PC-9 (cell line): ENCODE measurements at regions not wholly inside any gene's neighbourhood (a gene's known extent, or its start where the extent isn't known, plus 50 kb on each side); places are given as distances from the start of the nearest gene placed in this dataset.

Experiments used
- BruUV-seq: library from RNA; stranded (reverse); fragments of 400-500 nt; replicated peaks from 2 replicates; lab custom pipeline; 2021; lab: Mats Ljungman, UMichigan
- CTCF ChIA-PET: fragments of 300-600 bp; sonication (Branson Sonifier 250); formaldehyde crosslinking; loops from one replicate; lab custom pipeline; 2022; ENCODE audit warnings: antibody characterized with exemption; lab: Charles Lee
- POLR2A ChIA-PET: fragments of 300-600 bp; sonication (Branson Sonifier 250); formaldehyde crosslinking; loops from one replicate; lab custom pipeline; 2022; ENCODE audit warnings: antibody characterized with exemption; ENCODE audit not compliant: unreplicated experiment; lab: Charles Lee
- DNase-seq, 2 experiments: peaks; one replicate each; pipeline versions ENCODE4 v3.0.0 to v3.0.0-alpha.2; 2015 to 2022; ENCODE audit warnings: mixed read lengths in 1 of 2
- H2AFZ ChIP-seq: fragments of 200-600 bp; sonication (generic); 2 replicates; pipeline ENCODE4 v1.8.1; 2017; ENCODE audit warnings: antibody characterized with exemption
- H3F3A ChIP-seq: fragments of 200-600 bp; sonication (generic); 2 replicates; pipeline ENCODE4 v1.8.1; 2017; ENCODE audit warnings: antibody characterized with exemption, mild to moderate bottlenecking, low read depth; ENCODE audit not compliant: insufficient read depth
- H3K27ac ChIP-seq: fragments of 200-600 bp; sonication (generic); 2 replicates; pipeline ENCODE4 v1.6.1; 2016; ENCODE audit warnings: mixed run types
- H3K27me3 ChIP-seq: fragments of 200-600 bp; sonication (generic); 2 replicates; pipeline ENCODE4 v1.6.1; 2016; ENCODE audit warnings: low read depth, mixed run types; ENCODE audit not compliant: insufficient read depth
- H3K36me3 ChIP-seq: fragments of 200-600 bp; sonication (generic); 2 replicates; pipeline ENCODE4 v1.6.1; 2016; ENCODE audit warnings: low read depth, mixed run types
- H3K4me1 ChIP-seq: fragments of 200-600 bp; sonication (generic); replicated peaks from 2 replicates; pipeline ENCODE4 v1.6.1; 2016; ENCODE audit warnings: mixed run types; ENCODE audit not compliant: insufficient read depth
- H3K4me2 ChIP-seq: fragments of 200-600 bp; sonication (generic); 2 replicates; pipeline ENCODE4 v1.6.1; 2017; ENCODE audit warnings: mixed run types
- H3K4me3 ChIP-seq: fragments of 200-600 bp; sonication (generic); 2 replicates; pipeline ENCODE4 v1.6.1; 2016; ENCODE audit warnings: mixed run types
- H3K79me2 ChIP-seq: fragments of 200-600 bp; sonication (generic); 2 replicates; pipeline ENCODE4 v1.6.1; 2017; ENCODE audit warnings: low read depth, mixed run types
- H3K9me2 ChIP-seq: fragments of 200-600 bp; sonication (generic); 2 replicates; pipeline ENCODE4 v1.8.1; 2017; ENCODE audit warnings: mild to moderate bottlenecking; ENCODE audit not compliant: insufficient read depth
- H3K9me3 ChIP-seq: fragments of 200-600 bp; sonication (generic); 2 replicates; pipeline ENCODE4 v1.8.1; 2016; ENCODE audit warnings: low read depth; ENCODE audit not compliant: insufficient read depth
- H4K20me1 ChIP-seq: fragments of 200-600 bp; sonication (generic); 2 replicates; pipeline ENCODE4 v1.8.1; 2017; ENCODE audit not compliant: insufficient read depth
- EZH2 ChIP-seq: fragments of 200-600 bp; sonication (generic); IDR thresholded peaks from 2 replicates; pipeline ENCODE4 v1.8.0; 2017; ENCODE audit warnings: antibody characterized with exemption, low read depth
- intact Hi-C: fragments of 100-400 bp; cut with micrococcal nuclease; formaldehyde crosslinking; loops from one replicate; pipeline ENCODE4 v1.10.0; 2022; ENCODE audit not compliant: unreplicated experiment
- TF ChIP-seq, protein P1 (sequence below): fragments of 200-600 bp; sonication (generic); conservative IDR thresholded peaks from 2 replicates; pipeline ENCODE4 v1.6.1; 2017; ENCODE audit warnings: mixed run types, antibody characterized with exemption, mild to moderate bottlenecking, moderate library complexity

- TF ChIP-seq, protein P1, sequence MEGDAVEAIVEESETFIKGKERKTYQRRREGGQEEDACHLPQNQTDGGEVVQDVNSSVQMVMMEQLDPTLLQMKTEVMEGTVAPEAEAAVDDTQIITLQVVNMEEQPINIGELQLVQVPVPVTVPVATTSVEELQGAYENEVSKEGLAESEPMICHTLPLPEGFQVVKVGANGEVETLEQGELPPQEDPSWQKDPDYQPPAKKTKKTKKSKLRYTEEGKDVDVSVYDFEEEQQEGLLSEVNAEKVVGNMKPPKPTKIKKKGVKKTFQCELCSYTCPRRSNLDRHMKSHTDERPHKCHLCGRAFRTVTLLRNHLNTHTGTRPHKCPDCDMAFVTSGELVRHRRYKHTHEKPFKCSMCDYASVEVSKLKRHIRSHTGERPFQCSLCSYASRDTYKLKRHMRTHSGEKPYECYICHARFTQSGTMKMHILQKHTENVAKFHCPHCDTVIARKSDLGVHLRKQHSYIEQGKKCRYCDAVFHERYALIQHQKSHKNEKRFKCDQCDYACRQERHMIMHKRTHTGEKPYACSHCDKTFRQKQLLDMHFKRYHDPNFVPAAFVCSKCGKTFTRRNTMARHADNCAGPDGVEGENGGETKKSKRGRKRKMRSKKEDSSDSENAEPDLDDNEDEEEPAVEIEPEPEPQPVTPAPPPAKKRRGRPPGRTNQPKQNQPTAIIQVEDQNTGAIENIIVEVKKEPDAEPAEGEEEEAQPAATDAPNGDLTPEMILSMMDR = no peak
- TF ChIP-seq EZH2 = no peak
- H3K36me3 ChIP-seq = no peaks in the 10 kb centered on the region
- ChIA-PET POLR2A (no interaction called here), CTCF (no interaction called here)
- BruUV-seq = no TSS peak
- H3F3A ChIP-seq = no peaks in the 10 kb centered on the region
- H3K9me2 ChIP-seq = no peaks in the 10 kb centered on the region
- no peaks in the 10 kb centered on the region for H3K79me2 ChIP-seq
- DNase-seq = no peak
- no peaks in the 10 kb centered on the region for H3K4me1 ChIP-seq
- H3K27ac ChIP-seq = no peak overlapping the region
- H3K27me3 ChIP-seq = peaks cover 8% of the 10 kb centered on the region; the same call in 1 of the 2 replicates
- no peak overlapping the region for H3K4me3 ChIP-seq
- no peak overlapping the region for H2AFZ ChIP-seq
- H3K4me2 ChIP-seq = no peak overlapping the region
- intact Hi-C loops = no loop called here
- no peaks in the 10 kb centered on the region for H4K20me1 ChIP-seq
- H3K9me3 ChIP-seq = no peaks in the 10 kb centered on the region
Observed at GRCh38 chr1:54479251-54479650, 68.8 kb upstream of the ACOT11 start.

DNA sequence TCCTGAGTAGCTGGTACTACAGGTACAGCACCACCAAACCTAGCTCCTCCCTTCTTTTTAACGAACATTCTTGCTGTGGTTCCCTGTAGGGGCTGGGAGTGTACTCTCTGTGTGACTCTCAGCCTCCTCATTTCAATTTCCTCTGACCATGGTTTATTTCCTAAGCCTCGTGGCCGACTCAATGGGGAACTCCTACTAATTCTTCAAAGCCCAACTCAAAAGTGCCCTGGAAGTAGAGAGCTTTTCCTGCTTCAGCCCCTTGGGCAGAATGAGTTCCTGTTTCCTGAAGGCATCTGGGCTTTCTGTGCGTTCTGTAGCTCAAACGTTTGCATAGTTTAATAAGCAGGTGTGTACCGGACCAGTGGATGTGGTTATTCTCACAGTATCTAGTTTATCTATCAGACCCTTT is 70.9 kb upstream of the ACOT11 start:
- Histone ChIP-seq H3K79me2 (no peaks in the 10 kb centered on the region), H3K9me2 (no peaks in the 10 kb centered on the region), H4K20me1 (no peaks in the 10 kb centered on the region), H3K4me2 (no peak overlapping the region), H3K27ac (no peak overlapping the region), H3K9me3 (no peaks in the 10 kb centered on the region), H3K4me1 (no peaks in the 10 kb centered on the region), H3F3A (no peaks in the 10 kb centered on the region), H2AFZ (no peak overlapping the region), H3K27me3 (peaks cover 8% of the 10 kb centered on the region; the same call in 1 of the 2 replicates), H3K36me3 (no peaks in the 10 kb centered on the region), H3K4me3 (no peak overlapping the region)
- ChIA-PET CTCF (no interaction called here), POLR2A (no interaction called here)
- intact Hi-C loops = no loop called here
- TF ChIP-seq, protein P1 = no peak
- TF ChIP-seq EZH2 = no peak
- BruUV-seq = no TSS peak
- DNase-seq = no peak

DNA sequence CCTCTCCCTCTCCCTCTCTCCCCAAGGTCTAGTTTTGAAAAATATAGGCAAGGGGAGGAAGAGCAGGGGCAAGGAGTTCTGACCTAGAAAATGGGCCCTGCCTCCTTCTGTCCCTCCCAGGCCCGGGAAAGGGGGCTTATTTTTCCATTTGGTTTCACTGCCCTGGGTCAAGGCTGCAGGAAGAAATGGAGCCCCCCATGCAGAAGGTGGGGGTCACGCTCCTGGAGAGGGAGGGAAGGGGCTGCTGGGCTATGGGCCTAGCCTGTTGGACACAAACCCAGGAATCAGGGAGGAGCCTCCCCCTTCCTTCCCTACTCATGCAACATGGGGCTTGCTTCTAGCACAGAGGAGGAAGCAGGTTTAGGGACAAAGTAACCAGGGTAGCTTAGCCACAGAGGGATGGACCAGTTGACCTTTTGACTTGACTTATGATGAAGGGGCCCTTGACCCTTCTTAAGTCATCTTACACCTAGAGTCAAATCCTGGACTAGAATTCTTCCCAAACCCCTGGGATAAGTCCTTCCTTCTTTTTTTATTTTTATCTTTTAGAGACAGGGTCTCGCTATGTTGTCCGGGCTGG is 70.4 kb upstream of the SSBP3 start:
- Histone ChIP-seq H3K27me3 (peaks cover 8% of the 10 kb centered on the region; the same call in 1 of the 2 replicates), H3F3A (no peaks in the 10 kb centered on the region), H3K36me3 (no peaks in the 10 kb centered on the region), H2AFZ (no peak overlapping the region), H3K9me2 (no peaks in the 10 kb centered on the region), H3K9me3 (no peaks in the 10 kb centered on the region), H3K27ac (no peak overlapping the region), H3K4me2 (no peak overlapping the region), H3K4me1 (no peaks in the 10 kb centered on the region), H3K4me3 (no peak overlapping the region), H3K79me2 (no peaks in the 10 kb centered on the region), H4K20me1 (no peaks in the 10 kb centered on the region)
- BruUV-seq = no TSS peak
- ChIA-PET POLR2A (no interaction called here), CTCF (no interaction called here)
- peak in 1 of 2 experiments; percentile 31 for DNase-seq
- TF ChIP-seq, protein P1 = no peak
- no peak for TF ChIP-seq EZH2
- intact Hi-C loops = no loop called here
